ENCODE measurements at regions not wholly inside any gene's neighbourhood (a gene's known extent, or its start where the extent isn't known, plus 50 kb on each side); places are given as distances from the start of the nearest gene placed in this dataset.

- TF ChIP-seq JUND (IDR thresholded peaks at IDR 0.05; ENCODE audit: borderline replicate concordance, low read depth, low read length), result peak; percentile 55; the same call in 1 of the 2 replicates
- TF ChIP-seq JUND (tag; IDR thresholded peaks at IDR 0.05; ENCODE audit: borderline replicate concordance, low read depth, low read length), result peak; percentile 13; the same call in 1 of the 3 replicates
- TF ChIP-seq LEF1 (IDR thresholded peaks at IDR 0.05), result peak; percentile 28; the same call in 1 of the 2 replicates
- no peak for TF ChIP-seq EZH2 (IDR thresholded peaks at IDR 0.05; ENCODE audit: borderline replicate concordance, low read depth, low read length)
- peak; percentile 84; the same call in 1 of the 2 replicates for TF ChIP-seq SMARCE1 (IDR thresholded peaks at IDR 0.05)
- no peak for TF ChIP-seq IFI16 (CRISPR knock-in tag; IDR thresholded peaks at IDR 0.05)
- TF ChIP-seq E4F1 (CRISPR knock-in tag; IDR thresholded peaks at IDR 0.05; ENCODE audit: borderline replicate concordance), result no peak
- TF ChIP-seq RAD21 (CRISPR knock-in tag; conservative IDR thresholded peaks at IDR 0.05 in 1 of 2, IDR thresholded peaks at IDR 0.05 in 1 of 2), result peak; percentile 16 to 30; a peak in 2 of 4 replicates
- TF ChIP-seq SP2 (IDR thresholded peaks at IDR 0.05; ENCODE audit: extremely low read depth, low read depth, low read length, poor library complexity, severe bottlenecking), result no peak
- no peak for TF ChIP-seq GTF3C2 (IDR thresholded peaks at IDR 0.05; ENCODE audit: borderline replicate concordance, extremely low read depth, insufficient read length)
- peak; percentile 66 for TF ChIP-seq CEBPB (tag; IDR thresholded peaks at IDR 0.05)
- TF ChIP-seq FOXP1 (CRISPR knock-in tag; IDR thresholded peaks at IDR 0.05), result no peak
These were observed 184.8 kb upstream of the ECI2 start (continued) for GRCh38 chr6:4319981-4320683.

Measured in K562 (cell line).